HG02852 (cell line): ENCODE measurements at regions not wholly inside any gene's neighbourhood (a gene's known extent, or its start where the extent isn't known, plus 50 kb on each side); places are given as distances from the start of the nearest gene placed in this dataset.
"Not testable (repeated sequence)": the region's sequence is repeated elsewhere in the genome, so short reads cannot be mapped to it uniquely, and the experiment has no call there.

Experiments used
- ATAC-seq: cut with Tn5 transposase; IDR thresholded peaks from one replicate; pipeline ENCODE4 v1.9.1; 2021; ENCODE audit warnings: mild to moderate bottlenecking, moderate library complexity; ENCODE audit not compliant: unreplicated experiment

GRCh38 chr10:30560326-30560725, 69.2 kb downstream of the LYZL2 start:
- no peak for ATAC-seq

DNA sequence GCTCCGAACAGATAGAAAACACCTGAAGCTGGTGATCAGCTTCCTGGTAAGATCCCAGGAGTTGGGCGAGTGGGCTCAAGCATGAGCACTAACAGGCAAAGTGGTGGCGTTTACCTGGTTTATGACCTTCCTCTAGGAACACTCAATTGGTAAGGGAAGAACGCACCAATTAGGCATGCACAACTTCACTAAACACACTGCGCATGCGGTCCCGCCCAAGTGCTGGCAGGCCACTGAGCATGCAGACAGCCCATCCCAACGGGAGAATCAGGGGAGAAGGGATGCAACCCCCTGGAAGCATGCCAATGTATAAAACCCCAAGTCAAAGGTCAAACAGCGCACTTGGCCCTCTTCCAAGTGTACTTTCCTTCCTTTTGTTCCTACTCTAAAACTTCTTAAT, 70.4 kb downstream of the LYZL2 start:
- no peak for ATAC-seq

- ATAC-seq, result no peak
Observed at GRCh38 chr10:30558411-30558810, 71.1 kb downstream of the LYZL2 start.

DNA sequence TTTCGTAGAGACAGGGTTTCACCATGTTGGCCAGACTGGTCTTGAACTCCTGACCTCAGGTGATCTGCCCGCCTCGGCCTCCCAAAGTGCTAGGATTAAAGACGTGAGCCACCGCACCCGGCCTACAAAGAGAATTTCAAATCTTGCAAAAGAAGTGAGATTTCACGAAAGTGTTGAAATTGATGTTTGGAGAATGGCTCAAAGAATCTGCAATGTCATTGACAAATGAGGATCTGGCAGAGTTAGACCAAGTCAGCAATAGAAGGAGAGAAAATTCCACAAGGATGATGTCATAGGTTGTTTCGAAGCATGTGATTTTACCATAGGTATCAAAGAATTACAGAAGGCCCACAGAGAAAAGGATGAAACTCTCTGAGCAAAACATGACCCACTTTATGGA, 71.7 kb downstream of the LYZL2 start:
- no peak for ATAC-seq

- ATAC-seq, result no peak
Observed at GRCh38 chr10:30556189-30556588, 73.4 kb downstream of the LYZL2 start.

- no peak for ATAC-seq
Observed at GRCh38 chr10:30555465-30555864, 74.1 kb downstream of the LYZL2 start.

DNA sequence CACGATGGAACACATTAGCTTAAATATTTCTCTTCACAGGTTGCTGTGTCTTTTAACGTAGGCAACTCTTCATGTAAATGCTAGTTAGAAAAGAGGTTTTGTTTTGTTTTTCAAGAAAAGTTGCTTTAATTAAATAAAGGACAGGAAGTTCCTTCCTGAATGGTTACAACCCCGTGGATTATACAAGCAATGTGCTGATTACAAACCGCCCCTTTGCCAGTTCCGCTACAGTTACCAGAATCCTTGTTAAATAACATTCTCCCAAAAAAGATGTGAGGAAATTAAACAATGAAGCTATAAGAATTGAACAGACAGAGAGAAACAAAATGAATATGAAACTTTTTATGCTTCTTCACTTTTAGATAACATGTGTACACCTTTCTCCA, 75.1 kb downstream of the LYZL2 start:
- no peak for ATAC-seq

DNA sequence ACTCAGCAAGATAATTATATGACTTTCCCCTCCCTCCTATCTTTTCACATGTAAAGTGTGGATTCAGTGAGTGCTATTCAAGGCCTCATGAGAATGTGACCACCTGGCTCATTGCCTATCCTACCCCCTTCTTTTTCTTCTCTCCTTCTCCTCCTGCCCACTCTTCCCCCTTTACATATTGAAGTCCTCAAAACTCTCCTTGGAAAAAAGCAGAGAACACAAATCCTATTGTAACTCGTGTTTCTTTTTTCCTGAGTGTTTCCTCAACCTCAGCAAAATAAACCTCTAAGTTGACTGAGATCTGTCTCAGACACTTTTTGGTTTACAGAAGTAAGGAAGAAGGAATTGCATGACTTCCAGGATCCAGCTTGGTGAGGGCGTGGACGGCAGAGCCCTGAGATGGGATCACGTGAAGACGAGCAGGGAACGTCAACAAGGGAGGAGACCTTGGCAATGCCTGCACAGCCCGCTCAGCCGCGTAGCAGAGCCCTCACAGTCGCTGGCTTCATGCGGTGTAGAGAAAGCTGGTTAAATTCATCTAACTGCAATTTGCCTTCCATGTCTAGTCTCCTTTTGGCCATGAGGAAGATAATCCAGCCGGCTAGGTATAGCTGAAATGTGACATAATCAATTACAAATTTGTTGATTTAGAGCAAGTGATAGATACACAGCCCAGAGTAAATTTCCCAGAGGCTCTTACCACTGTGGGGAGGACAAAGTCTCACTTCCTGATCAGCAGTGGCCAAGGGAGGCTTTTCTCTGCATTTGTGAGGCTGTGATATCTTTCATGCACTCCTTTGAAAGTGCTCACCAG, 75.7 kb downstream of the LYZL2 start:
- no peak for ATAC-seq

- ATAC-seq, result no peak
Observed at GRCh38 chr10:30553018-30553625, 76.4 kb downstream of the LYZL2 start.

- ATAC-seq, result no peak
Observed at GRCh38 chr10:30550967-30551815, 78.4 kb downstream of the LYZL2 start.

DNA sequence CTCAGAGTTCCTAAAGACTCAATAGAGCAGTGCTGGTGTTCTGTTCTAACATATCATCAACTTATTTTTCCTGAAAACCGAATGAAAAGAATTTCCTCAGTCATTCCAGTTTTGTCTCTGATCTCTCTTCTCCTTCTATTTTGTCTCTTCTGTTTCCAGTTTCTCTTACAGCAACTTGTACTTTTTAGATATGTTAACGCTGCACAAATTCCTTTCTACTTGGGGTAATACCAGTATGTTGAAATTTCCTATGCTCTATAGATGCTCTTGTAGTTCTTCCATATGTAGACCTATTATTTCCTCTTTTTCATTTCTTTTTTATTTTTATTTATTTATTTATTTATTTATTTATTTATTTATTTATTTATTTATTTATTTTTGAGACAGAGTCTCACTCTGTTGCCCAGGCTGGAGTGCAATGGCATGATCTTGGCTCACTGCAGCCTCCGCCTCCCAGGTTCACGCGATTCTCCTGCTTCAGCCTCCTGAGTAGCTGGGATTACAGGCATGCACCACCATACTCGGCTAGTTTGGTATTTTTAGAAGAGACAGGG, 80.3 kb downstream of the LYZL2 start:
- not testable (repeated sequence) for ATAC-seq

DNA sequence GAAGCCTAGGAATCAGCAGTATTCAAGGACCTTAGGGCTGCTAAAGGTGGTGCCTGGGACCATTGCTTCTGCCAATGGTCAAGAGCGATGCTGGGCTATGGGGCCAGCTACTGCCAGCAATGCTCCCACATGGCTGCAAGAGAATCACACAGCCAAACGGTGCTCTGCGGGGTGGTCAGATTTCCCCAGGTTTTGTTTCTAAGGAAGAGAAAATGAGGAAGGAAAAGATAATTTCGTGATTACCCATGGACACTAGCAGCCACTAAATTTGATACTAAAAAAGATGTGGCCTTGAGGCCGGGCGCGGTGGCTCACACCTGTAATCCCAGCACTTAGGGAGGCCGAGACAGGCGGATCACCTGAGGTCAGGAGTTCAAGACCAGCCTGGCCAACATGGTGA, 83.0 kb downstream of the LYZL2 start:
- no peak for ATAC-seq

GRCh38 chr10:30542895-30543288, 86.7 kb downstream of the LYZL2 start:
- ATAC-seq, result no peak

- ATAC-seq, result no peak
Observed at GRCh38 chr10:30542001-30542894, 87.3 kb downstream of the LYZL2 start.

GRCh38 chr10:30540276-30540675, 89.3 kb downstream of the LYZL2 start:
- ATAC-seq, result no peak

DNA sequence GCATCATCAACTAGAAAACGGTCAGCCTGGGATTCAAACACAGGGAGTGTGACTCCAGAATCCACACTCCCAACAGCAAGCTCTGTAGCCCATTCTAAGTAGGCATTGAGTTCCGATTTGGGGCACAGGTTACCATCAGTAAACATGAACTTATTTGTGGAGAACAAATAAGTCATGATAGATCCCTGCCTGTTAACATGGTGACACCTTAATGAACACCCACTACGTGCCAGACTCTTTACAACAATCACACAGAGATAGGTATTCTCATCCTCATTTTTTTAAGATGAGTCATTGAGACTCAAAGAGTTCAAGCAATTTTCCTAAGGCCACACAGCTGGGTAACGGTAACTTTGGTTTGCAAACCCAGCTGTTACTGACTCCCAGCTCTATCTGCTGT, 91.5 kb downstream of the LYZL2 start:
- no peak for ATAC-seq

DNA sequence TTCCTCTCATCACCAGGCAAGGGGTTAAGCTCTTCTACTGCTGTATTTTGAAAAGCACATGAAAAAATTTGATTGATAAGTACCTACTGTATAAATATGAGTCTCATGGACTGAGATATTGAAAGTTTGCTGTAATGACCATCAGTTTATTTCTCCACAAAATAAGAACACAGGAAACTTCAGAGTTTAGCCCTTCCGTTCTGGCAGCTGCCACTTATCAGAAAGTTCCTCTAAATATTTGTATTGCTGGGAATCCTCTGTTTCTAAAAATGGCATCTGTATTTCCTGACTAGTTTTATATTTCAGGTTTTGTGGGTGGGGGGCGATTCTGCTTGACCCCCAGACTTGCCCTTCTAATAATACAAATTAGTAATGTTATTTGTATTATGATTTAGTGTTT, 92.0 kb downstream of the LYZL2 start:
- no peak for ATAC-seq

DNA sequence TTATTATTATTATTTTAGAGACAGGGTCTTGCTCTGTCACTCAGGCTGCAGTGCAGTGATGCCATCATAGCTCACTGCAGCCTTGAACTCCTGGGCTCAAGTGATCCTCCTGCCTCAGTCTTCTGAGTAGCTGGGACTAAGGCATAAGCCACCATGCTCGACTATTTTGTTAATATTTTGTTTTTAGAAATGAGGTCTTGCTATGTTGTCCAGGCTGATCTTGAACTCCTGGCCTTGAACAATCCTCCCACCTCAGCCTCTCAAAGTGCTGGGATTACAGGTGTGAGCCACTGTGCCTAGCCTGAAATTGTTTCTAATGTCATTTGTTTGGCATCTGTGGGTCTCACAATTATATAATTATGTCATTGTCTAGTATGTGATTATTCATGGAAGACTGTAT, 92.4 kb downstream of the LYZL2 start:
- ATAC-seq, result not testable (repeated sequence)

- ATAC-seq, result no peak
Observed at GRCh38 chr10:30536578-30536977, 93.0 kb downstream of the LYZL2 start.

GRCh38 chr10:30535677-30536076, 93.9 kb downstream of the LYZL2 start:
- no peak for ATAC-seq
